GM12892 (cell line): ENCODE measurements at regions not wholly inside any gene's neighbourhood (a gene's known extent, or its start where the extent isn't known, plus 50 kb on each side); places are given as distances from the start of the nearest gene placed in this dataset.

Source experiments
- DNase-seq: peaks from one replicate; pipeline ENCODE4 v3.0.0; 2011; ENCODE audit not compliant: insufficient read length
- FAIRE-seq: peaks from 2 replicates; lab custom pipeline; 2011; peaks lifted over from hg19 to GRCh38; lab: Jason Lieb, UNC
- POLR2A ChIP-seq: IDR thresholded peaks from 2 replicates; pipeline ENCODE4 v1.6.1; 2011; ENCODE audit warnings: low read depth, low read length, control low read depth
- POLR2AphosphoS5 ChIP-seq: IDR thresholded peaks from 2 replicates; pipeline ENCODE4 v1.6.1; 2011; ENCODE audit warnings: low read depth, low read length, control low read depth
- TAF1 ChIP-seq: IDR thresholded peaks from 2 replicates; pipeline ENCODE4 v1.6.1; 2011; ENCODE audit warnings: low read depth, mild to moderate bottlenecking, control low read depth, low read length, borderline replicate concordance

DNA sequence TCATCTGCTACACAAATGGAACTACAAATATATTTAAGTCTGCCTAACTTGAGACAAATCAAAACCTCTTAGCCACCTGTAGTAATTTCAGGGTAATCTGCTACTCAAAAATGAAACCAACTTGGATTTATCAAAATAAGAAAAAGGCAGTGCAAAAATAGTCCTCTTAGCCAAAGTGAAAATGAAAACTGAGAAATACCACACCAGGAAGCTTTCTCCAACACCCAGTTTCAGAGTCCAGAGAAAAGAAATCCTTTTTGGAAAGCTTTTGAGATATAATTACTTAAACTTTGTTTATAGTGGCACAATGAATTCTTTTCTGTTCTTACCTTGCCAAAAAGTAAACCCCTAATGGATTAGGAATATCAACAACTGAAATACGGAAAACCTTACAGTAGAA, 990.4 kb downstream of the EFNA5 start:
- no peak for TF ChIP-seq POLR2AphosphoS5
- no peak for TF ChIP-seq TAF1
- TF ChIP-seq POLR2A, result no peak
- FAIRE-seq, result no peak
- no peak for DNase-seq

DNA sequence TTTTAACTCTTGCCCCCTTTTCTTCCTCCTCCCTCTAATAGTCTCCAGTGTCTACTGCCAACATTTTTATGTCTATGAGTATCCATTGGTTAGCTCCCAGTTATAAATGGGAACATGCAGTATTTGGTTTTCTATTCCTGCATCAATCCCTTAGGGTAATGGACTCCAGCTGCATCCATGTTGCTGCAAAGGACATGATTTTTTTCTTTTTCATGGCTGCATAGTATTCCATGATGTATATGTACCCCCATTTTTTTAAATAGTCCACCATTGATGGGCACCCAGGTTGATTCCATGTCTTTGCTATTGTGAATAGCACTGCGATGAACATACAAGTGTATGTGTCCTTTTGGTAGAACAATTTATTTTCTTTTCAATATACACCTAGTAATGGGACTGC, 993.7 kb downstream of the EFNA5 start:
- no peak for FAIRE-seq
- no peak for DNase-seq
- TF ChIP-seq POLR2A (no peak), TAF1 (no peak), POLR2AphosphoS5 (no peak)

DNA sequence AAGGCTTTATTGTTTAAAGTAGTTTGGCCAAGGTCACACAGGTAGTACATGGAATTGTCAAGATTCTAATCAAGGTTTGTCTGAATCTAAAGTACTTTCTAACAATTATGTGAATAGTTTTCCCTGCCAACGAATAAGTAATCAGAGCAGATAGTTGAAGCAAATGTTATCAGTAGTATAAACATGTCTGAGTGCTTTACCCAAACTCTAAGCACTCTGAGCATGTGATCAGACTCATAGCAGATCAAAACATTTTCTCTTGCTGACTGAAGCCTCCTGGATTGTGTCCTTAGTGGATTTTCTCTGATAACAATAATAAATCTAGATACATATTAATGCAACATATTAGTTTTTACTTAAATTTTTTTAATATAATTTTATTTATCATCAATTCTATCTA, 995.0 kb downstream of the EFNA5 start:
- TF ChIP-seq TAF1, result no peak
- TF ChIP-seq POLR2AphosphoS5, result no peak
- no peak for TF ChIP-seq POLR2A
- DNase-seq (no peak), FAIRE-seq (no peak)

DNA sequence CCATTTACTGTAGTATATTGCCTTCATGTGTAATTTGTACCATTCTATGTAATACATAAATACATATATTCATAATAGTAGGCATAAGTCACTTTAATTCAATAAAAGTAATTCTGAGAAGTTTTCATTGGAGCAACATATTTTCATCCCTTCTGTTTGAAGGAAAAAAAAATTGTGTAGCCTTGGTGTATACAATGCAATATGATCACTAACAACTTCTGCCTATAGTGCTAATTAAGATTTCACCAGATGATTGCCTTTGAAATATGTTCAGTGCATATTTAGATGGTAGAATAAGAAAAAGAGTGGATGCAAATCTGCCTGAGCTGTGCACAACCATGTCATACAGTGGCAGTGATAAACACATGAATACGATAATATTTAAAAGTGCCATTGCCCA, 996.8 kb downstream of the EFNA5 start:
- FAIRE-seq, result no peak

DNA sequence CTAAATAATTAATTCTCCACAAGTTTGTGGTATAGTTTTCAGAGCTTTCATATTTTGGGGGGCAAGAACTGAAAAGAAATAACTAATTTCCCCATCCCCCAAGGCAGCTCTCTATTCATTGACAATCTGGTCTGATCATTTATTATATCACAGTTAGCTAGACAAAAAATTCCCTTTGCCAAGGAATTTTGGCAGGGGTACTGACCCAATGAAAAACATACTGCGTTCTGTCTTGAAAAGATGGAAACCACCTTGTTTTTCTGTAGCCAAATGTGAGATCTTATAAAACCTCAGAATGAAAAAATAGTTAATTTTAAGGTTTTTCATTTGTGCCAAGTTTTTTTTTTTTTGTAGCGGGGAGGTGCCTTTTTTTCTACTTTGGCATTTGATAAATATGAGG, 1008.9 kb downstream of the EFNA5 start:
- FAIRE-seq, result no peak
- TF ChIP-seq POLR2A, result no peak
- no peak for TF ChIP-seq POLR2AphosphoS5
- TF ChIP-seq TAF1, result no peak
- no peak for DNase-seq

More for the DNA sequence above, 996.8 kb downstream of the EFNA5 start:
- DNase-seq, result no peak
- TF ChIP-seq TAF1, result no peak
- no peak for TF ChIP-seq POLR2AphosphoS5
- TF ChIP-seq POLR2A, result no peak

DNA sequence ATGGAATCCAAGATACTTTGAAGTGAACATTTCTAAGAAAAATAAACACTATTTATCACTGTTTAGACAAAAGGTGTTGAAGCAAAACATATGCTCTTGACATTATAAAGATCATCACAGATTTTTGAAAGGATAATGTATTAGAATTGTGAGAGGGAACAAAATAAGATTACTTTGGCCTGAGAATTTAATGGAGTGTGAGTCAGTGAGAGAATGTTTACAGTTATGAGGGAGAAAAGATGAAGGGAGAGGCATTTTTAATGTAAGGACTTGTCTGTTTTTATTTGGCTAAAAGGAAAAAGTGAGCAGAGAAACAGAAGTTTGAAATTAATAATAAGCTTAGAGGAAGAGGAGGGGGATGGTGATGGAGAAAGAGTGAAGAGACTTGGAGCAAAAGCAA, 1010.1 kb downstream of the EFNA5 start:
- FAIRE-seq (no peak), DNase-seq (no peak)

DNA sequence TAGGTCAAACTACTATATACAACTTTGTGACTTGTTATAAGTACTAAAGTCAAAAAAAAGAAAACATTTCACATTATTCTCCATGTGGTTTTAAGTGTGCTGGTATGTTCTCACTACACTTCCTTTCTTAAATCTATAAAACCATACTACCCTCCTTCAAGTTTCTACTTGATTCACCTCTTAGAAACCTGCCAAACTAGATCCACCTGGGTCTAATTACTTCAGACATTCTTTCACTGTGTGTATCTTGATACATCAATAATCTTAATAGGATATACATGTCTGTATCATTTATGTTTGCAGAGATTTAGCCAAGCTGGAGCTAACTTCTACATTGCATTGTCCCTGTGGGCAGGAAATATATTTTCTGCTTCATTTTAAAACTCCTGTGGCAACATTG, 1012.6 kb downstream of the EFNA5 start:
- DNase-seq (no peak), FAIRE-seq (no peak)
- TF ChIP-seq POLR2AphosphoS5 (no peak), POLR2A (no peak), TAF1 (no peak)

More for the DNA sequence above, 1010.1 kb downstream of the EFNA5 start:
- TF ChIP-seq TAF1 (no peak), POLR2AphosphoS5 (no peak), POLR2A (no peak)

DNA sequence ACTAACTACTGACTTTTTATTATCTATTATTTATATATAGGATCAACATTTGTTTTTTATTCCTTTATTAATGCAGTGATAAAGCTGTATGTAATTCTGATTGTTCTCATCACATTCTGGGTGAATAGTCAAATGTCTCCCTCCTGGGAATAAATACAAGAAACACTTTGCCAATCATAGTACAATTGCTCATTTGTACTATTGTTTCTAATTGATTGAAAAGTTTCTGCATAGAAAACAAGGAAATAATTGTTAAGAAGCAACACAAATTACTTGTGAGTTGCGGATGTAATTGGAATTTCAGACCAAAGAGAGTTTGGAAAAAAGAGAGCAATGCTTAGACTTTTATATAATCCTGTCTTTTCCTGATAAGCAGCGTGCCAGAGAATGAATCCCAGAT, 1013.9 kb downstream of the EFNA5 start:
- DNase-seq (no peak), FAIRE-seq (no peak)
- TF ChIP-seq TAF1, result no peak
- TF ChIP-seq POLR2A, result no peak
- no peak for TF ChIP-seq POLR2AphosphoS5

DNA sequence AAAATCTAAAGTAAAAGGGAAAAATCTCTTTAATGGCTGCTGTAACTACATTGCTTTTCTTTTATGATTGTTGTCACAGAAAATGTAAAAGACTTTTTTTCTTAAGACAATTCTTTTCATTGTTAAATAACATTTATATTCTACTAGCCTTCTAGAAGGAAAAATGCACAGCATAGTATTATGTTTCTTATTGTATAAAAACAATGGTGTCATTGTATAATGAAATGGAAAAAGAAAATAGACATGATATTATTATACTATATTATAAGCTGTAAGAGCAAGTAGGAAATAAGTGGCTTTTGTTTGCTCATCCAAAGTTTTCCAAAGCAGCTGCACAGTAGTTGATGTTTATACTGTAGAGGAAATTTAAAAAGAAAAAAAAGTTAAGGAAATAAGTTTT, 1021.7 kb downstream of the EFNA5 start:
- no peak for TF ChIP-seq POLR2AphosphoS5
- no peak for TF ChIP-seq TAF1
- TF ChIP-seq POLR2A, result no peak
- no peak for FAIRE-seq
- DNase-seq, result no peak

DNA sequence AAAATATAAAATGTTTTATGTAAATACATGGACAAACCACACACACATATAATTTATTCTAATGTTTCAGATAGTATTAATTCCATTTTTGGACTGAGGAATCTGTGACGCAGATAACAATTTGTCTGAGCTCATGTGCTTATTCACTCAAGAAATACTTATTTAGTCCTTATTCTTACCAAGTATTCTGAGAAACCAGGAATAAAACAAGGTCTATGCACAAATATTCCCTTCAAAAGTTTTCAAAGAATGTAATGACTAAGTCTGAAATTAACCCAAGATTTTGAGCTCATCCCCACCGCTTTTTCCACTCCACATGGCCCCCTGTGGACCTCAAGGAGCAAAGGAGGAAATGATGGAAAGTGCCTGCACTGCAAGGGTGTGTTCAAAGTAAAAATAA, 1022.3 kb downstream of the EFNA5 start:
- DNase-seq (no peak), FAIRE-seq (no peak)
- no peak for TF ChIP-seq POLR2A
- no peak for TF ChIP-seq POLR2AphosphoS5
- no peak for TF ChIP-seq TAF1

DNA sequence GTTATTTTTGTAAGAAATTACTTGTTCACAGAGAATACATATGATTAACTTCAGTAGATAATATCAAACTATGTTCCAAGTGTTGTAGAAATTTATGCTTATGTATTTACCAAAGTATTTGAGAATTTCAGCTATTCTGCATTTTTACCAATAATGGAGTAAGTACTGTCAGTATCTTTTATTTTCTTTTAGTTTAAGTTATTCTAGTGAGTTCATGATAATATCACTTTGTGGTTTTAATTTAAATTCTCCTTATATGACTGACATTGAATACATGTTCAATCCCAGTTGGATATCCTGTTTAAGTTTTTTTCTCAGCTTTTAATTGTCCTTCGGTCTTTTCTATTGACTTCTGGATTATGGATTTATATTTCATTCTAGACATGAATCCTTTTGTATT, 1024.6 kb downstream of the EFNA5 start:
- FAIRE-seq, result no peak
- DNase-seq, result no peak
- TF ChIP-seq POLR2A (no peak), TAF1 (no peak), POLR2AphosphoS5 (no peak)

DNA sequence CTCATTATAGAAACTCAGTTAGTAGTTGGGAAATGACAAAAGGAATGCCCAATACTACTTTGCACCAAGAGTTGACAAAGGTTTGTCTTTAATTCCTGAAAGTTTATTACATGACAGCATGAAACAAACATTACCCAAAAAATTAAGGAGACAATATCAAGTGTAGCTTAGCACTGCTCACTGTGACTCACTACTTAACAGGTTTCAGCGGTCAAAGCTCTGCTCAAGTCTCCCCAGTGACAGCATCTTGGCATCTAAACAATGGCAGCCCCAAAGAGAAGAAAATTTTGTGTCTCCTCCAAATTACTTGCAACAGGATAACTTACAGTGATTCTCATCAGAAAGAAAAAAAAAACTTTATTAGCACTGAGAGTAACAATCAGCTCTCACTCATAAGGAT, 1030.2 kb downstream of the EFNA5 start:
- FAIRE-seq, result no peak
- no peak for TF ChIP-seq TAF1
- TF ChIP-seq POLR2AphosphoS5, result no peak
- TF ChIP-seq POLR2A, result no peak
- no peak for DNase-seq

DNA sequence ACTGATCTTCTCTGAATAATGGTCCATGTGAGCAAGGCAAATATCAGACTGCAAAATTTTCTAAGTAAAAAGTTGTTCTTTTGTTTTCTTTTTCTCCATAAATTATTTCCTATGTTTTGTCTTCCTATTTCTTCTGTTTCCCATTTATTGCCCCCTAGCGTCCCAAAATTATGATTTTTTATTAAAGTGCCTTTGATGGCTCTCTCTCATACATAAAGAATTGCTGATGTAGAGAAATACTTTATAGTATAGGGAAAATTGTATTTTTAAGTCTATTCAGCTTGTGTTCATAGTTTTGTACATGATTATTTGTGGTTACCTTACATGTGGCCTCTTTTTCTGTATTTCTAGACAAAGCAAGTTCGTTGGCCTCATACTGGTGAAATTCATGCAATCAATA, 1031.2 kb downstream of the EFNA5 start:
- TF ChIP-seq TAF1 (no peak), POLR2A (no peak), POLR2AphosphoS5 (no peak)
- FAIRE-seq (no peak), DNase-seq (no peak)
